Stimulated activated naive B cell treated with anti-CD40 and anti-IgM and Interleukin-4, amounts not matched to agents 10 μg/mL and 1 μg/mL and 100 μg/mL, for 72 hours (primary cell): ENCODE measurements at regions not wholly inside any gene's neighbourhood (a gene's known extent, or its start where the extent isn't known, plus 50 kb on each side); places are given as distances from the start of the nearest gene placed in this dataset.
"Not testable (repeated sequence)": the region's sequence is repeated elsewhere in the genome, so short reads cannot be mapped to it uniquely, and the experiment has no call there.

Experiments used
- ATAC-seq, 2 donors: fragments of 150-1000 bp; cut with Tn5 transposase; replicated peaks; 2 replicates each; pipeline ENCODE4 v1.10.0; 2021; ENCODE audit warnings: moderate library complexity in 1 of 2
- DNase-seq: peaks from one replicate; pipeline ENCODE4 v3.0.0; 2021
- H3K27ac Mint-ChIP-seq: one replicate; pipeline ENCODE4 v1.8.0; 2022; ENCODE audit warnings: mild to moderate bottlenecking, mixed read lengths
- H3K27me3 Mint-ChIP-seq, 2 donors: one replicate each; pipeline ENCODE4 v1.8.0; 2022; ENCODE audit warnings: mixed read lengths in 2 of 2
- H3K36me3 Mint-ChIP-seq, 2 donors: one replicate each; pipeline ENCODE4 v1.8.0; 2022; ENCODE audit warnings: mixed read lengths in 2 of 2, mild to moderate bottlenecking in 1 of 2
- H3K4me1 Mint-ChIP-seq, 2 donors: one replicate each; pipeline ENCODE4 v1.8.0; 2022; ENCODE audit warnings: mixed read lengths in 2 of 2, mild to moderate bottlenecking in 1 of 2
- H3K4me3 Mint-ChIP-seq, 2 donors: one replicate each; pipeline ENCODE4 v1.8.0; 2022; ENCODE audit warnings: mild to moderate bottlenecking in 2 of 2, mixed read lengths in 2 of 2, moderate library complexity in 1 of 2
- H3K9me3 Mint-ChIP-seq, 2 donors: one replicate each; pipeline ENCODE4 v1.8.0; 2022; ENCODE audit warnings: mixed read lengths in 2 of 2, mild to moderate bottlenecking in 1 of 2

GRCh38 chr7:85693326-85693725, 506.5 kb upstream of the SEMA3D start:
- H3K27ac Mint-ChIP-seq, result no peak overlapping the region
- DNase-seq (no peak), ATAC-seq (no peak)
- no peaks in the 10 kb centered on the region for H3K36me3 Mint-ChIP-seq
- no peak overlapping the region for H3K4me3 Mint-ChIP-seq
- H3K27me3 Mint-ChIP-seq, result no peaks in the 10 kb centered on the region
- H3K4me1 Mint-ChIP-seq, result no peaks in the 10 kb centered on the region
- no peaks in the 10 kb centered on the region for H3K9me3 Mint-ChIP-seq

GRCh38 chr7:85688712-85689111, 501.9 kb upstream of the SEMA3D start:
- H3K4me3 Mint-ChIP-seq, result no peak overlapping the region
- no peaks in the 10 kb centered on the region for H3K4me1 Mint-ChIP-seq
- DNase-seq, result no peak
- no peak overlapping the region for H3K27ac Mint-ChIP-seq
- H3K27me3 Mint-ChIP-seq, result no peaks in the 10 kb centered on the region
- H3K36me3 Mint-ChIP-seq, result no peaks in the 10 kb centered on the region
- H3K9me3 Mint-ChIP-seq, result peaks cover 0 to 12% of the 10 kb centered on the region in 2 donors
- ATAC-seq, result no peak

- Mint-ChIP-seq H3K27me3 (no peaks in the 10 kb centered on the region), H3K4me3 (no peak overlapping the region), H3K27ac (no peak overlapping the region), H3K4me1 (no peaks in the 10 kb centered on the region), H3K36me3 (no peaks in the 10 kb centered on the region), H3K9me3 (peaks cover 0 to 12% of the 10 kb centered on the region in 2 donors)
- ATAC-seq (no peak), DNase-seq (no peak)
Measured at GRCh38 chr7:85686401-85687181, 499.7 kb upstream of the SEMA3D start.

GRCh38 chr7:85685901-85686300, 499.0 kb upstream of the SEMA3D start:
- DNase-seq, result no peak

DNA sequence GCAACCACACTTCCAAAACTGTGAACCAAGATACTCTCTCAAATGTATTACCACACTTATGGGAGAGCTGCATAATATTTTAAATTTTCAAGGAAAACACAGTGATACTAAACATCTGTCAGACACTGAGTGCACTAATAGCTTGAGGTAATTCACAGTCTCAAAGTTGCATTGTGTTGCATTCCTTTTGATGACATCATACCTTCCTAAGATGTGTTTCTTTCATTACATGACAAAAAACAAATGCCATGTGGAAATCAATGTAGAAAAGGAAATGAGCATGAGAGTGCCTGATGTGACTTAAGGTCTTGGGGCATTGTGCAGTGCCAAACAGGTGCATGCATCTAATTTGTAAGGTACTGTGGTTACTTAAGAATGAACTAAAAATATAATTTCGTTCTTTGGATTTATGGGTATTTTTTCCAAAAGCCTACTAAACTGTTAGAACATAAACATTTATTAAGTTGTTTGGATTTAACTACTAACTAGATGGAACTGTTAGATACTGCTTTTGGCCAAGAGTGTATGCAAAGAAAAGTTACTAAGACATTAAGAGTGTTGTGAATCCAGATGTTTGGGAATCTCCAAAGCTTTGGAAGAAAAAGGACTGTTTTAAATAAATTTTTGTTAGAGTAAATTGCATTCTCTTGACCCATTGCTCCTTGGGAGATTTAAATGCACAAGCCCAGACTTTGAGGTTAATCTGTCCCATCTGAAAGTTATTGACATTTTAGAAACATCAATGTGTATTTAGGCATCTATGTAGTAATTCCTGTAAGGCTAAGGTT, 496.2 kb upstream of the SEMA3D start:
- H3K4me1 Mint-ChIP-seq, result no peaks in the 10 kb centered on the region
- ATAC-seq (no peak), DNase-seq (no peak)

More at GRCh38 chr7:85685901-85686300, 499.0 kb upstream of the SEMA3D start:
- H3K4me3 Mint-ChIP-seq, result no peak overlapping the region
- H3K4me1 Mint-ChIP-seq, result no peaks in the 10 kb centered on the region
- H3K36me3 Mint-ChIP-seq, result no peaks in the 10 kb centered on the region
- ATAC-seq, result no peak
- H3K27ac Mint-ChIP-seq, result no peak overlapping the region
- H3K9me3 Mint-ChIP-seq, result peaks cover 0 to 12% of the 10 kb centered on the region in 2 donors
- H3K27me3 Mint-ChIP-seq, result no peaks in the 10 kb centered on the region

GRCh38 chr7:85681241-85681640, 494.4 kb upstream of the SEMA3D start:
- ATAC-seq, result no peak

More for the DNA sequence above, 496.2 kb upstream of the SEMA3D start:
- H3K27ac Mint-ChIP-seq, result no peak overlapping the region
- no peak overlapping the region for H3K4me3 Mint-ChIP-seq
- H3K27me3 Mint-ChIP-seq, result no peaks in the 10 kb centered on the region
- peaks cover 0 to 12% of the 10 kb centered on the region in 2 donors for H3K9me3 Mint-ChIP-seq
- H3K36me3 Mint-ChIP-seq, result no peaks in the 10 kb centered on the region

DNA sequence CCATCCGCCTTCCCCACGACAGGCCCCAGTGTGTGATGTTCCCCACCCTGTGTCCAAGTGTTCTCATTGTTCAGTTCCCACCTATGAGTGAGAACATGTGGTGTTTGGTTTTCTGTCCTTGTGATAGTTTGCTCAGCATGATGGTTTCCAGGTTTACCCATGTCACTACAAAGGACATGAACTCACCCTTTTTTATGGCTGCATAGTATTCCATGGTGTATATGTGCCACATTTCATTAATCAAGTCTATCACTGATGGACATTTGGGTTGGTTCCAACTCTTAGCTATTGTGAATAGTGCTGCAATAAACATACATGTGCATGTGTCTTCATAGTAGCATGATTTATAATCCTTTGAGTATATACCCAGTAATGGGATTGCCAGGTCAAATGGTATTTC, 488.2 kb upstream of the SEMA3D start:
- H3K27ac Mint-ChIP-seq, H3K4me3 Mint-ChIP-seq, DNase-seq, H3K9me3 Mint-ChIP-seq, ATAC-seq, H3K36me3 Mint-ChIP-seq, H3K27me3 Mint-ChIP-seq, H3K4me1 Mint-ChIP-seq: not testable (repeated sequence)

More at GRCh38 chr7:85681241-85681640, 494.4 kb upstream of the SEMA3D start:
- H3K36me3 Mint-ChIP-seq, result no peaks in the 10 kb centered on the region
- H3K4me1 Mint-ChIP-seq, result no peaks in the 10 kb centered on the region
- no peaks in the 10 kb centered on the region for H3K27me3 Mint-ChIP-seq
- DNase-seq, result no peak
- no peak overlapping the region for H3K27ac Mint-ChIP-seq
- H3K4me3 Mint-ChIP-seq, result no peak overlapping the region
- H3K9me3 Mint-ChIP-seq, result peaks cover 0 to 9% of the 10 kb centered on the region in 2 donors

GRCh38 chr7:85673876-85674275, 487.0 kb upstream of the SEMA3D start:
- no peak overlapping the region for H3K27ac Mint-ChIP-seq
- DNase-seq, result no peak
- H3K27me3 Mint-ChIP-seq, result no peaks in the 10 kb centered on the region
- no peaks in the 10 kb centered on the region for H3K36me3 Mint-ChIP-seq
- peaks cover 0 to 3% of the 10 kb centered on the region in 2 donors for H3K9me3 Mint-ChIP-seq
- ATAC-seq, result no peak
- no peak overlapping the region for H3K4me3 Mint-ChIP-seq
- no peaks in the 10 kb centered on the region for H3K4me1 Mint-ChIP-seq

DNA sequence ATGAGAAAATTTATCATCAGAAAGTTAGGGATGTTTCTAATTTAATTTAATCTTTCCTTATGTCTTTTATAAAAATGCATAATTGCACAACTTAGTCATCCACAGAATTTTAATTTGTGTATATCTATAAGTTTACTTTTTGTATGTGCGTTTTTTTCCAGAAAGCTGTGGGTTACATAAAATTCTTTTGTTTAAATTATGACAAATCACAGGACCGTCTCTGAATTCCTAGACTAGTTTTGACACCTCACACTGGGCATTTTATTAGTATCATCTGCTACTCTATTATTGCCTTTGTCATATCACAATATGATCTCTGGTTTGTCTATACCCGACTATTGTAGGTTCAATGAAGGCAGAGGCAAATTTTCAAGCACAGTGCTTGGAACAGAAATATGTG, 482.4 kb upstream of the SEMA3D start:
- no peak overlapping the region for H3K27ac Mint-ChIP-seq
- no peak overlapping the region for H3K4me3 Mint-ChIP-seq
- ATAC-seq (no peak), DNase-seq (no peak)
- H3K27me3 Mint-ChIP-seq, result no peaks in the 10 kb centered on the region
- H3K4me1 Mint-ChIP-seq, result no peaks in the 10 kb centered on the region
- no peaks in the 10 kb centered on the region for H3K9me3 Mint-ChIP-seq
- H3K36me3 Mint-ChIP-seq, result no peaks in the 10 kb centered on the region

DNA sequence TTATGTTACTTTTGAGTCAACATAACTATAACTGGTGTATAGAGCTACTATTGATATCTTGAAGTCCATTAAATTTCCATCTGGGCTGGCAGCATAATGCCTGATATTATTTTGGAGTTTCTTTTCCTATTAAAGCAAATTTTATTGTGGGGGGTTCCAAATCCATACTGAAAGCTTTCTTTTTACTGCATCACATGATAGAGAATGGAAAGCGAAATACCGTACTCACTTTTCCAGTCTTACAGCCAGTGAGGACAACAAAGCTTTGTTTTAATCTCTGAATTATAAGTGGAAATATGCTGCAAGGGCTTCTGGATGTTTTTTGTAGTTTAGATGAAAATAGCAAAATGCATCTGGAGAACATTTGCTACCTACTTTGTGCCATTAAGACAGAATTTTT, 477.5 kb upstream of the SEMA3D start:
- H3K36me3 Mint-ChIP-seq, result no peaks in the 10 kb centered on the region
- H3K9me3 Mint-ChIP-seq, result no peaks in the 10 kb centered on the region
- no peak overlapping the region for H3K27ac Mint-ChIP-seq
- ATAC-seq (no peak), DNase-seq (no peak)
- no peak overlapping the region for H3K4me3 Mint-ChIP-seq
- H3K4me1 Mint-ChIP-seq, result no peaks in the 10 kb centered on the region
- no peaks in the 10 kb centered on the region for H3K27me3 Mint-ChIP-seq

DNA sequence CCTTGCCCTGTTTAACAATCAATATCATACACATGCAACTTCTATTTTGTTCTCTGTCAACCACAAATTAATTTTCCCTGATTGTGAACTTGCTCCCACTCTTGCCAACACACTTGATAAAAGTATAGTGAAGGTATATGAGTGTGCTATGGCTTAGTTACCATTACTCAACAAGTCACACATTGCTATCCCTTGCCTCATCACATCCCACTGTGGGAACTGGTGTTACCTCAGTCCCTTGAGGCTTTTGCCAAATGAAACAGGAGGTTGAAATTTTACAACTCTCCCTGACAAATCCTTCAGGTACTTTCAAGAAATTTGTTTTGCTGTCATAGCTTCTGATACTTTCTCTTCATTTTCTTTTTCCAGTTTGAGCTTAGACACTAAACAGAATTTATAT, 472.5 kb upstream of the SEMA3D start:
- H3K4me3 Mint-ChIP-seq, result no peak overlapping the region
- no peaks in the 10 kb centered on the region for H3K27me3 Mint-ChIP-seq
- H3K4me1 Mint-ChIP-seq, result no peaks in the 10 kb centered on the region
- DNase-seq, result no peak
- ATAC-seq, result no peak
- H3K9me3 Mint-ChIP-seq, result no peaks in the 10 kb centered on the region
- H3K36me3 Mint-ChIP-seq, result no peaks in the 10 kb centered on the region
- no peak overlapping the region for H3K27ac Mint-ChIP-seq

- Mint-ChIP-seq H3K4me1 (no peaks in the 10 kb centered on the region), H3K36me3 (no peaks in the 10 kb centered on the region), H3K27me3 (no peaks in the 10 kb centered on the region), H3K4me3 (no peak overlapping the region), H3K27ac (no peak overlapping the region), H3K9me3 (no peaks in the 10 kb centered on the region)
- ATAC-seq, result no peak
- DNase-seq, result no peak
Measured at GRCh38 chr7:85655252-85655651, 468.4 kb upstream of the SEMA3D start.

- Mint-ChIP-seq H3K9me3 (peaks cover 0 to 3% of the 10 kb centered on the region in 2 donors), H3K27me3 (no peaks in the 10 kb centered on the region), H3K4me3 (no peak overlapping the region), H3K4me1 (no peaks in the 10 kb centered on the region), H3K27ac (no peak overlapping the region), H3K36me3 (no peaks in the 10 kb centered on the region)
- DNase-seq, result no peak
- no peak for ATAC-seq
Measured at GRCh38 chr7:85644272-85644671, 457.4 kb upstream of the SEMA3D start.

DNA sequence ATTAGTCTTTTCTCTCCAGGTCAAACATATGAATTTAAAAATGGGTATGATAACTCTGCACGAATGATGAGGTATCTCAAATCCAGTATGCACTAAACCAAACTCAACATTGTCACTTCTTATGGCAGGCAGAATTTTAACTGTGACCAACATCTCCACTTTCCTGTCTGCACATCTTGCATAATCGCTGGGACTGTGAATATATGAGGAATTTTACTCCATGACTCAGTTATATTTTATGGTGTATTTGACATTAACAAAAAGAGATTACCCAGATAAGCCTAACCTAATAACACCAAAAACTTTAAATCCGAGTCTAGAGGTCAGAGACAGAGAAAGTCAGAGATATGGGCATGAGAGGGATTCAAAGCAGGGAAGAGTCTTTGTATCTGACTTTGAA, 454.5 kb upstream of the SEMA3D start:
- Mint-ChIP-seq H3K27me3 (no peaks in the 10 kb centered on the region), H3K9me3 (no peaks in the 10 kb centered on the region)
- no peak for DNase-seq

DNA sequence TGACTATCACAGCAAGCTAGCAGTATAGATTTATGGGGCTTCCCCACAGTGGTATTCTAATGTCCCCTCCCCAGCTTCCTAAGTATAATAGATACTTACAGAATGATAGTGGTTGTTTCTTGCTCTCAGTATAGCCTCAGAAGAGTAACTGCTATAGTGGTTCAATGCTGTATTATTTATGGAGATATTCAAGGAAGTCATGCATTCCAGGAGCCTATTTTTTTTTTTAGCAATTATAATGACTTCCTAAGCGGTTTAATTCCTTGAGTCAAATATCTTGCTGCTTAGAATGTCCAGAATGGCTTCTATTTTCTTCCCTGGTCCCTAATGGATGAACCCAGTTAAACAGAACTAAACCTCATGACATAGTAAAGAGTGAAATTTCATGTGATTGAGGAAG, 451.5 kb upstream of the SEMA3D start:
- no peak overlapping the region for H3K4me3 Mint-ChIP-seq
- H3K9me3 Mint-ChIP-seq, result no peaks in the 10 kb centered on the region
- no peaks in the 10 kb centered on the region for H3K36me3 Mint-ChIP-seq
- H3K27ac Mint-ChIP-seq, result no peak overlapping the region
- DNase-seq (no peak), ATAC-seq (no peak)
- no peaks in the 10 kb centered on the region for H3K4me1 Mint-ChIP-seq
- H3K27me3 Mint-ChIP-seq, result no peaks in the 10 kb centered on the region

More for the DNA sequence above, 454.5 kb upstream of the SEMA3D start:
- H3K36me3 Mint-ChIP-seq, result no peaks in the 10 kb centered on the region
- ATAC-seq, result no peak
- no peak overlapping the region for H3K27ac Mint-ChIP-seq
- H3K4me1 Mint-ChIP-seq, result no peaks in the 10 kb centered on the region
- H3K4me3 Mint-ChIP-seq, result no peak overlapping the region
